ENCODE measurements at regions not wholly inside any gene's neighbourhood (a gene's known extent, or its start where the extent isn't known, plus 50 kb on each side); places are given as distances from the start of the nearest gene placed in this dataset.
"Not testable (repeated sequence)": the region's sequence is repeated elsewhere in the genome, so short reads cannot be mapped to it uniquely, and the experiment has no call there.

- Histone ChIP-seq H3K9me3 (peaks cover 11 to 12% of the 10 kb centered on the region in 2 donors), H3K36me3 (no peaks in the 10 kb centered on the region), H3K27ac (peak overlapping the region; percentile 20 to 73), H3K27me3 (no peaks in the 10 kb centered on the region), H3K4me3 (no peak overlapping the region), H3K4me1 (no peaks in the 10 kb centered on the region)
- TF ChIP-seq, protein P1, sequence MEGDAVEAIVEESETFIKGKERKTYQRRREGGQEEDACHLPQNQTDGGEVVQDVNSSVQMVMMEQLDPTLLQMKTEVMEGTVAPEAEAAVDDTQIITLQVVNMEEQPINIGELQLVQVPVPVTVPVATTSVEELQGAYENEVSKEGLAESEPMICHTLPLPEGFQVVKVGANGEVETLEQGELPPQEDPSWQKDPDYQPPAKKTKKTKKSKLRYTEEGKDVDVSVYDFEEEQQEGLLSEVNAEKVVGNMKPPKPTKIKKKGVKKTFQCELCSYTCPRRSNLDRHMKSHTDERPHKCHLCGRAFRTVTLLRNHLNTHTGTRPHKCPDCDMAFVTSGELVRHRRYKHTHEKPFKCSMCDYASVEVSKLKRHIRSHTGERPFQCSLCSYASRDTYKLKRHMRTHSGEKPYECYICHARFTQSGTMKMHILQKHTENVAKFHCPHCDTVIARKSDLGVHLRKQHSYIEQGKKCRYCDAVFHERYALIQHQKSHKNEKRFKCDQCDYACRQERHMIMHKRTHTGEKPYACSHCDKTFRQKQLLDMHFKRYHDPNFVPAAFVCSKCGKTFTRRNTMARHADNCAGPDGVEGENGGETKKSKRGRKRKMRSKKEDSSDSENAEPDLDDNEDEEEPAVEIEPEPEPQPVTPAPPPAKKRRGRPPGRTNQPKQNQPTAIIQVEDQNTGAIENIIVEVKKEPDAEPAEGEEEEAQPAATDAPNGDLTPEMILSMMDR (IDR thresholded peaks at IDR 0.05): no peak
- TF ChIP-seq POLR2AphosphoS5 (IDR thresholded peaks at IDR 0.05) (peak in 1 of 3 donors; percentile 34), POLR2A (IDR thresholded peaks at IDR 0.05) (no peak)
- intact Hi-C loops (cut with DNase I; ENCODE audit: low total_unique reads): no loop called here
- DNase-seq (ENCODE audit: low spot score in 2 of 2): peak in 1 of 2 donors; percentile 60
These were observed 79.6 kb upstream of the SPOPL start for GRCh38 chr2:138421971-138422335.

- intact Hi-C loops (cut with DNase I; ENCODE audit: low total_unique reads): no loop called here
- H3K4me1 ChIP-seq: no peaks in the 10 kb centered on the region
- no peak for TF ChIP-seq POLR2AphosphoS5 (IDR thresholded peaks at IDR 0.05)
- no peak for TF ChIP-seq POLR2A (IDR thresholded peaks at IDR 0.05)
- TF ChIP-seq, protein P1 (IDR thresholded peaks at IDR 0.05): no peak
- H3K4me3 ChIP-seq: no peak overlapping the region
- DNase-seq (ENCODE audit: low spot score in 2 of 2): no peak
- H3K36me3 ChIP-seq: no peaks in the 10 kb centered on the region
- H3K27ac ChIP-seq: no peak overlapping the region
- no peaks in the 10 kb centered on the region for H3K27me3 ChIP-seq
- peaks cover 12 to 13% of the 10 kb centered on the region in 2 donors for H3K9me3 ChIP-seq
These were observed 78.4 kb upstream of the SPOPL start for GRCh38 chr2:138423198-138423597.

- Histone ChIP-seq H3K4me1 (no peaks in the 10 kb centered on the region), H3K36me3 (no peaks in the 10 kb centered on the region), H3K27me3 (no peaks in the 10 kb centered on the region), H3K27ac (no peak overlapping the region), H3K9me3 (peaks cover 12 to 13% of the 10 kb centered on the region in 2 donors), H3K4me3 (no peak overlapping the region)
- TF ChIP-seq, protein P1 (IDR thresholded peaks at IDR 0.05): no peak
- DNase-seq (ENCODE audit: low spot score in 2 of 2): no peak
- intact Hi-C loops (cut with DNase I; ENCODE audit: low total_unique reads): no loop called here
These were observed 77.8 kb upstream of the SPOPL start for GRCh38 chr2:138423745-138424144.

DNA sequence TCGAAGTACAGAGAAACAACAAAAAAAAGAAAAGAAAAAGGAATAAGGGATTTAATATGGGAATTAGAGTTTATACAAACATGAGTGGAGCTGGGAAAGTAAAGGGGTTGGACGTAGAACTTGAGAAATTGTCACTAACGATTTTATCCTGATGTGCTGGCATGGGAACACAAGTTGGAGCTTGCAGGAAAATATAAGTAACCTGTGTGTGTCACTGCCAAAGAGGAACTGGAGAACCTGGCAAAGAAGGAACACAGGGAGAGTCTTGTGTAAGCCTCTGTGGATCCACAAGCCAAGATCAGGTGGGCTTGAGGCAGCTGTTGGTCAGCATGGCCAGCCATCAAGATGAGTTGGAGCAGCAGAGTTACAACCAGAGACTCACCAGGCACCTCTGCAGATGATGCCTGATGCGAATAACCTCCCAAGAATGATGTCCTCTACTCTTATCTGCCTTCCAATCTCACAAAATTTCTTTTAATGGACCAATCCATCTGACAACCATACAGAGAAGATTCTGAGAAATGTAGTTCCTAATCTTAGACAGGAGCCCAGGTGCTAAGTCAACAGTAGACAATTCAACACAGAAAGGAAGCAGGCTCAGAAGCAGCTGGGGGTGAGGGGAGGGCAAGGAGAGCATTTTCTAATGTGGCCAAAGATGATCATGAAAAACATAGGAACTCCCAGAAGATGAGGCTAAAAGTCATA, 77.0 kb upstream of the SPOPL start:
- TF ChIP-seq POLR2A (IDR thresholded peaks at IDR 0.05): no peak
- TF ChIP-seq, protein P1 (IDR thresholded peaks at IDR 0.05): no peak
- TF ChIP-seq POLR2AphosphoS5 (IDR thresholded peaks at IDR 0.05): no peak
- no peak overlapping the region for H3K27ac ChIP-seq
- no peaks in the 10 kb centered on the region for H3K4me1 ChIP-seq
- H3K9me3 ChIP-seq: peaks cover 12 to 13% of the 10 kb centered on the region in 2 donors
- intact Hi-C loops (cut with DNase I; ENCODE audit: low total_unique reads): no loop called here
- no peak overlapping the region for H3K4me3 ChIP-seq
- no peak for DNase-seq (ENCODE audit: low spot score in 2 of 2)
- H3K27me3 ChIP-seq: no peaks in the 10 kb centered on the region
- no peaks in the 10 kb centered on the region for H3K36me3 ChIP-seq

- H3K27me3 ChIP-seq, H3K36me3 ChIP-seq: not testable (repeated sequence)
- H3K9me3 ChIP-seq: peaks cover 12 to 13% of the 10 kb centered on the region in 2 donors
These were observed 75.5 kb upstream of the SPOPL start for GRCh38 chr2:138426116-138426515.

More at GRCh38 chr2:138426116-138426515, 75.5 kb upstream of the SPOPL start:
- H3K4me1 ChIP-seq; H3K4me3 ChIP-seq; intact Hi-C loops (cut with DNase I; ENCODE audit: low total_unique reads); H3K27ac ChIP-seq; DNase-seq (ENCODE audit: low spot score in 2 of 2): not testable (repeated sequence)

Measured in breast epithelium (tissue), 4 donors.